RKO (cell line): ENCODE measurements at regions not wholly inside any gene's neighbourhood (a gene's known extent, or its start where the extent isn't known, plus 50 kb on each side); places are given as distances from the start of the nearest gene placed in this dataset.

Experiments
- DNase-seq: peaks from one replicate; pipeline ENCODE4 v3.0.0-alpha.2; 2016; ENCODE audit warnings: low spot score

- DNase-seq: no peak
Observed at GRCh38 chr11:116182356-116182966, 590.3 kb downstream of the BUD13 start.

- DNase-seq: no peak
Observed at GRCh38 chr11:116180806-116181600, 591.8 kb downstream of the BUD13 start.

GRCh38 chr11:116179401-116179800, 593.4 kb downstream of the BUD13 start:
- no peak for DNase-seq

GRCh38 chr11:116177521-116178210, 595.1 kb downstream of the BUD13 start:
- no peak for DNase-seq

- no peak for DNase-seq
Observed at GRCh38 chr11:116176484-116177005, 596.2 kb downstream of the BUD13 start.

- no peak for DNase-seq
Observed at GRCh38 chr11:116175707-116176106, 597.1 kb downstream of the BUD13 start.

DNA sequence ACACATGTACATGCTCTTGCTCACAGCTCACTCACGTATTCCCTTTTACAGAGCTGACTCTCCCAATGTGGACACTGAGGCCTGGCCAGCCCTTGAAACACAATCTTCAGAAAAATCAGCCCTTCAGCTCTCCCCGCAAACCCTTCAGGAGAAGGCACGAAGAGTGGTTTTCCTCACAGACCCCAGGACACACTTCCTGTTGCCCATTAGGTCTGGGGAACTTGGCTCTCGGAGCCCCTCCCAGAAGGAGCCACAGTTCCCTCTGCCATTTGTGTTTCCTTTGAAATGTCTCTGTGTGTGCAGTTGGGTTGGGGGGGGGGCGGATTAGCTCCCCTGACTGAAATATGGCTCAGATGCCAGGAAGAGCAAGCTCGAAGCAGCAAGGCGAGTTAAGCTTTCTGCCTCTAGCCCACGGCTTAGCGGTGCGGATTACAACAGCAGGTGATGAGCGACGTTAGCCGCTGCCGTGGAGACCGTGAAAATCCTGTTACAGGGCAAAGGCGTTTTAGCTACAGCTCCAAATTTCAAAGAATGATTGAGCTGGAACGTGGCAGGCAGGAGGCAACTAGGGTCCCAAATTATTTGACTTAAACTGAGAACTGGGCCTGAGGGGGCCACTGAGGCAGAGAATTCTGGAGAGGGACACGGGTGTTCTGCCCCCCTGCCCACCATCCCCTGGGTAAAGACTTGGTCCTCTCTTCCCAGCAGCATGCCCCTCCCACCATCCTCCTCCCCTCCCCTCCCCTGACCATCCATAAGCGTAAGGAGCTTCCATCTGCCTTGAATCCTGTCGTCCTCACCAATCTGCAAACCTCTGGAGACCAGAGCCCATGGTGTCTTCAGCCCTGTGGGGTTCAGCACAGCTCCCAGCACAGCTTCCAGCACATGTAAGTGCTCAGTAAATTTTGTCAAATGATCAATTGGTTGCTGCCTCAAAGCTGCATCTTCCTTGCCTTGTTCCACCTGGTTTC, 598.6 kb downstream of the BUD13 start:
- no peak for DNase-seq

DNA sequence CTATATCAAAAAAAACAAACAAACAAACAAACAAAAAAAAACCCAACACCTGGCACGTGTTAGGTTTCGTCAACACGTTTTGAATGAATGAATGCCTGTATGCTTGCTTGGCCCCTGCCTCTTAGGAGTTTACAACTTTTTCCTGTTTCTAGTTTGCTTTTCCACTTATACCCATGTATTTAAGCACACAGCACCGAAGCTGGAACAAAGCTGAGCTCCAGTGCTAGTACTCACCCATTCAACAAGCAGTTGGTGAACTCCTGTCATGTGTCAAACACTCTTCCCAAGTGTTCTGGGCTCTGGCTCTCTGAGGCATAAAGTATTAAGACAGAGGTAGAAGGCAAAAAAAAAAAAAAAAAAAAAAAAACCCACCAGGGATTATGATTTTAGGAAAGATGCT, 599.3 kb downstream of the BUD13 start:
- DNase-seq: no peak

DNA sequence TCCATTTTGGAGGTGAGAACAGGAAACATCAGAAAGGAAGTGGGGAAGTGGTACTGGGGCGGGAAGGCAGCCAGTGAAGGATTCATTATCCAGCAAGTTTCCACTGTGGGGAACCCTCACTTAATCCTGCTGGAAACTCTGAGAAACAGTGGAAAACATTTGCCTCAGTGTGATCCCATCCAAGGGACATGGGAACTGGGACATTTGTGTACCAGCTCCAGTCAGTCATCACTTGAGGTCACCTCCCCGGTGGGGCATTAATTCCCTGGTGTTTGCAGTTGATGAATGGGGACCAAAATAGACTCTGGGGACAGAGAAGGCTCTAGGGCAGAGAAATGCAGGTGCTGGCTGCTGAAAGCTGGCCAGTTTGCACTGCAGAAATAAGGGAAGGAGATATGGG, 599.9 kb downstream of the BUD13 start:
- DNase-seq: no peak

DNA sequence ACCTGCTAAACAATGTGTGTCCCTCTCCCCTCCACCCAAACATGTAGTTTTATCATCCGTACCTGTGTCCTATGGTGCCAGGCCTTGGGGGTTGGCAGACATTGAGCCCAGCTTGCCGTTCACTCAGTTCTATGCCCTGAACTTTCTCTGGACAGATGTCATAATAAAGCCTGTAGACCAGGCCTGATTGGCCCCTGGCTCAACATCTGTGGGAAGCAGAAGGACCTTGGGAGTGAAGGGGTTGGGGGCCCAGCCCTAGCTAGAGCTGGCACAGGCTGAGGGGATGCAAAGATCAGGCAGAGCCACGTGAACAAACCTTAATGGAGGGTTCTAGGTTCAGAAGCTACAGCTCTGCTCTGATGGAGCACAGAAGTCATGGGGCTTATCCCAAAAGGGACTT, 600.6 kb downstream of the BUD13 start:
- DNase-seq: no peak

DNA sequence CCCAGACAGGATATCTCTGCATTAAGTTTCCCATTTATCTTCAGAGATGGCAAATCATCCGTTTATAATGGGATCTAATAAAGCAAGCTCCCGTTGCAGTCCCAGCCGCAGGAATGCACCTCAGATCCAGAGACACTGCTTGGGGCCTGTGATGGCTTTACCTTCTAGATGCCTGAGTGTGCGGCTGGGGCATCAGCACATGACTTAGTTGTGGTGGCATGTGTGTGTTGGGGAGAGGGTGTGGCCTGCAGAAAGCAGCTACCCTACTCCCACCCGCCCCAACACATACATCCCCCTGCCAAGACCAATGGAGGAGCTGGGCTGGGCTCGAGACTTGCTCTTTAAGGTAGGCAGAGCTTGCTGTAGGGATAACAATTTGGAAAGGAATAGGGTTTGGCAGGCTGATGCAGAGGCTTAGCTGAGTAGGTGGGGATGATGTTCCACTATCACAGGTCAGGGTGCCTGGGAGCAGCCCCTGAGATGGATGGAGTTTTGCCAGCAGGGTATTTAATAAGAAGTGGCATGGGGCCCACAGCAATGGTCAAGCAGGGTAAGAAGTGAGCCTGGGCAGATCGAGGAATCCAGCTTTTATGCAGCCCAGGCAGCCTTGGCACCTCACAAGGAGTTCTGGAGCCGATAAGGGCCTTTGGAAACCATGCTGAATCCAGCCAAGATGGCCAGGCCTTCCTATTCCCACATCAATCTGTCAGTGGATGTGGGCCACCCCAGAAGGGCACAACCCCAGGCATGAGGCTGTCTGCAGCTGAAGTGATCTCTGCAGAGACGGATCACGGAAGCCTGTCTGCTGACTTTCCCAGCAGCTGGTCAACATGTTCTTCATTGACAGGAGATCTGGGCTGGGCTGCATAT, 601.3 kb downstream of the BUD13 start:
- DNase-seq: no peak

DNA sequence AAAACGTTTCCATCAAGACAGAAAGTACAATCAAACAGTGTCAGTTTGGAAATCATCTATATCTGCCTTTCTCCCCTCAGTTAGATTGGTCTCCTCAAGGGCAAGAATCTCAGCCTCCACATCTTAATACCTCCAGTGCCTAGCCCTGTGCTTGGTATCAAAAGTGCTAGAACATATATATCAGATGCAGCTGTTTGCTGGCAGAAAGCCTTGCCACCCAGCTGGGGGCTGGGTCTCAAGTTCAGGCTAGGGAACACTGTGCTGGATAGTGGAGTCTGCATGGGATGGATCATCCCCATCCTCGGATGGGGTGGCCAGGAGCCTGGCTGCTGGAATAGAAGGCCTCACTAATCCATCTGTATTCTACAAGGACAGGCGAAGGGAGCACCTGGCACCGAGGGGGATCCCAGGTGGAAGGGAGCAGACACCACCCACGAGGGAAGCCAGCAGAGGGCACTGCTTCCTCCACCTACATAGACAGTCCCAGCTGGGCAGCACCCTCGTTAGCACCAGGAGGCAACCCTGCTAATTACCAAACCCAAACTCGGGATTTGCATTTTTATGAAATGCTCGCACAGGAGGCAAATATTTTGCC, 602.2 kb downstream of the BUD13 start:
- no peak for DNase-seq

DNA sequence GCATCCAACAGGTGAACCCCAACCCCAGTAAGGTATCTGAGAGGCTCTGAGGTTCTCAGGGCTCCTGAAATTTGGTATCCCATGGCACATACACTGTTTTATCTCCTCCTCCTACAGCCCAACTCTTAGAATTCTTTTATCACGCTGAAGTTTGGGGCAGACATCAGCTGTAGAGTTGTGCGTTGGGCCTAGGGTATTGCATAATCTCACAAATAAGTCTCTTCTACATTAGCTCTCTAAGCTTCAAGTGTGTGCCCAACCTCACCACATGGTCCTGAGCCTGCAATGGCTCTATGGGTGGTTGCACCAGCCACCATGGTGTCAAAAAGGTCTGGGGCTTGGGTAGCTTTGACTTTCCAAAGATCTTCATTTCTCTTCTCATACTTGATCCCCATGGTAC, 603.0 kb downstream of the BUD13 start:
- no peak for DNase-seq

- no peak for DNase-seq
Observed at GRCh38 chr11:116168459-116168787, 604.4 kb downstream of the BUD13 start.

GRCh38 chr11:116167706-116168458, 604.9 kb downstream of the BUD13 start:
- DNase-seq: no peak

DNA sequence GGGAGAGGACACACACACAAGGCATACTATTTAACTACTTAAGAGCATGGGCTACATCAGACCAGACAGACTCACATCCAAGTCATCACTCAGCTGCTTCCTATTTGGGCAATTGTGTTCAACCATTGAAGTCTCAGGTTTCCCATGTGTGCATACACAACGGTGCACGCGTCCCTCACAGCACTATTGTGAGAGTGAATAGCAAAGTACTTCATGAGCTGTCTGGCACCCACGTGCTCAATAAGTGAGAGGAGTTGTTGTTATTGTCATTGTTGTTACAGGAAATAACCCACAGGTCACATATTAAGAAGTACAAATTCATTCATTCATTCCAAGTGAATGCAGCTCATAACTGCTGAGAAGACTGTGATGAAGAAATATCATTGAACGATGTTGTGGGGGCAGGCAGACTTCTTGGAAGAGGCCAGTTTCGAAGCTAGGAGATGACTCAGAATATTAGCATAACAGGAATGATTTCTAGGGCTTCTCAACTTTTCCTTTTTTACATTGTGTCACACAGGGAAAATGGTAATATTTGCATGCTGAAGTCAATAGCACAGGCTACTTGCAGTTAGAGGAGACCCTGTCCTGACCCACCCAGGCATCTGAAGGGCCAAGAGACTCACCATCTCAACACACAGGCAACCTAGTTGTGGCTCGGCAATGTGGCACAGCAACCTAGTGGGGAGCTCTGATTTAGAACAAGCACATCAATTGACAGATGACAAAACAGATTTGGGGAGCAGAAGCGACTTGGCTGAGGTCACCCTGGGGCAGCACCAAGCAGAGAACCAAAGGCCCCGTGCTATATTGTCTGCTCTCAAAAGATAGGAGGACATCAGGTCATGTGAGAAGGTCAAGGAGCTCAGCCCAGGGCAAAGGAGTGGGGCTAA, 606.0 kb downstream of the BUD13 start:
- DNase-seq: no peak

GRCh38 chr11:116164843-116165242, 607.9 kb downstream of the BUD13 start:
- DNase-seq: no peak

DNA sequence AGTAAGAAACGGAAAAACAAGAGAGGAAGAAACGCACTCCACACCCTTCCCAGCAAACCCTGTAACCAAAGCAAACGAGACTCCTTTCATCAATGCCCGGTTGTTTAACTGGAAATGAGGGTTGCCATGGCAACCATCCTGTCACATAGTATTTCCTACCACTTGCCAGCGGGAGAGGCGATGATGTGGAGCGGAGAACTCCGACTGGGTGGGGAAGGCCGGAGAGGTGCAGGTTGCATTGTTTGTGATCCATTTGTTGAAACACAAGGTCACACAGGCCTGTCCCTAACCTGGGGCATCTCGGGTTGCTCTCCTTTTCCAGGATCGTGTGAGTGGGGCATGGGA, 609.9 kb downstream of the BUD13 start:
- DNase-seq: no peak
